ENCODE measurements at regions not wholly inside any gene's neighbourhood (a gene's known extent, or its start where the extent isn't known, plus 50 kb on each side); places are given as distances from the start of the nearest gene placed in this dataset.

- H3K9me3 ChIP-seq (ENCODE audit: severe bottlenecking), result no peaks in the 10 kb centered on the region
- DNase-seq (ENCODE audit: low spot score), result no peak
- no peaks in the 10 kb centered on the region for H3K27me3 ChIP-seq (ENCODE audit: insufficient read depth, poor library complexity, severe bottlenecking)
- H3K4me3 ChIP-seq (ENCODE audit: severe bottlenecking), result no peak overlapping the region
- no peaks in the 10 kb centered on the region for H3K36me3 ChIP-seq (ENCODE audit: low read depth)
- no peak for ATAC-seq (ENCODE audit: low read depth)
- no peaks in the 10 kb centered on the region for H3K4me1 ChIP-seq (ENCODE audit: insufficient read depth, poor library complexity, severe bottlenecking)
- TF ChIP-seq, protein P1, sequence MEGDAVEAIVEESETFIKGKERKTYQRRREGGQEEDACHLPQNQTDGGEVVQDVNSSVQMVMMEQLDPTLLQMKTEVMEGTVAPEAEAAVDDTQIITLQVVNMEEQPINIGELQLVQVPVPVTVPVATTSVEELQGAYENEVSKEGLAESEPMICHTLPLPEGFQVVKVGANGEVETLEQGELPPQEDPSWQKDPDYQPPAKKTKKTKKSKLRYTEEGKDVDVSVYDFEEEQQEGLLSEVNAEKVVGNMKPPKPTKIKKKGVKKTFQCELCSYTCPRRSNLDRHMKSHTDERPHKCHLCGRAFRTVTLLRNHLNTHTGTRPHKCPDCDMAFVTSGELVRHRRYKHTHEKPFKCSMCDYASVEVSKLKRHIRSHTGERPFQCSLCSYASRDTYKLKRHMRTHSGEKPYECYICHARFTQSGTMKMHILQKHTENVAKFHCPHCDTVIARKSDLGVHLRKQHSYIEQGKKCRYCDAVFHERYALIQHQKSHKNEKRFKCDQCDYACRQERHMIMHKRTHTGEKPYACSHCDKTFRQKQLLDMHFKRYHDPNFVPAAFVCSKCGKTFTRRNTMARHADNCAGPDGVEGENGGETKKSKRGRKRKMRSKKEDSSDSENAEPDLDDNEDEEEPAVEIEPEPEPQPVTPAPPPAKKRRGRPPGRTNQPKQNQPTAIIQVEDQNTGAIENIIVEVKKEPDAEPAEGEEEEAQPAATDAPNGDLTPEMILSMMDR (IDR thresholded peaks at IDR 0.05; ENCODE audit: poor library complexity, severe bottlenecking), result no peak
- no peak overlapping the region for H3K27ac ChIP-seq (ENCODE audit: poor library complexity, severe bottlenecking)
Observed at GRCh38 chr1:25018110-25018735, 88.1 kb upstream of the RUNX3 start.

GRCh38 chr1:25017436-25018109, 87.5 kb upstream of the RUNX3 start:
- H3K4me1 ChIP-seq (ENCODE audit: insufficient read depth, poor library complexity, severe bottlenecking), result no peaks in the 10 kb centered on the region
- no peaks in the 10 kb centered on the region for H3K9me3 ChIP-seq (ENCODE audit: severe bottlenecking)
- H3K27ac ChIP-seq (ENCODE audit: poor library complexity, severe bottlenecking), result no peak overlapping the region
- ATAC-seq (ENCODE audit: low read depth) (no peak), DNase-seq (ENCODE audit: low spot score) (no peak)
- no peak overlapping the region for H3K4me3 ChIP-seq (ENCODE audit: severe bottlenecking)
- H3K27me3 ChIP-seq (ENCODE audit: insufficient read depth, poor library complexity, severe bottlenecking), result no peaks in the 10 kb centered on the region
- TF ChIP-seq, protein P1 (IDR thresholded peaks at IDR 0.05; ENCODE audit: poor library complexity, severe bottlenecking), result no peak
- H3K36me3 ChIP-seq (ENCODE audit: low read depth), result no peaks in the 10 kb centered on the region

- no peaks in the 10 kb centered on the region for H3K9me3 ChIP-seq (ENCODE audit: severe bottlenecking)
- no peak for ATAC-seq (ENCODE audit: low read depth)
- no peak overlapping the region for H3K27ac ChIP-seq (ENCODE audit: poor library complexity, severe bottlenecking)
Observed at GRCh38 chr1:25012966-25013962, 83.2 kb upstream of the RUNX3 start.

GRCh38 chr1:25011943-25012638, 82.0 kb upstream of the RUNX3 start:
- H3K27me3 ChIP-seq (ENCODE audit: insufficient read depth, poor library complexity, severe bottlenecking), result no peaks in the 10 kb centered on the region
- no peak overlapping the region for H3K4me3 ChIP-seq (ENCODE audit: severe bottlenecking)
- DNase-seq (ENCODE audit: low spot score) (no peak), ATAC-seq (ENCODE audit: low read depth) (no peak)
- no peaks in the 10 kb centered on the region for H3K36me3 ChIP-seq (ENCODE audit: low read depth)
- no peaks in the 10 kb centered on the region for H3K9me3 ChIP-seq (ENCODE audit: severe bottlenecking)
- H3K4me1 ChIP-seq (ENCODE audit: insufficient read depth, poor library complexity, severe bottlenecking), result no peaks in the 10 kb centered on the region
- TF ChIP-seq, protein P1 (IDR thresholded peaks at IDR 0.05; ENCODE audit: poor library complexity, severe bottlenecking), result no peak
- H3K27ac ChIP-seq (ENCODE audit: poor library complexity, severe bottlenecking), result no peak overlapping the region

More at GRCh38 chr1:25012966-25013962, 83.2 kb upstream of the RUNX3 start:
- no peak overlapping the region for H3K4me3 ChIP-seq (ENCODE audit: severe bottlenecking)
- no peak for DNase-seq (ENCODE audit: low spot score)
- TF ChIP-seq, protein P1 (IDR thresholded peaks at IDR 0.05; ENCODE audit: poor library complexity, severe bottlenecking), result no peak
- no peaks in the 10 kb centered on the region for H3K27me3 ChIP-seq (ENCODE audit: insufficient read depth, poor library complexity, severe bottlenecking)
- no peaks in the 10 kb centered on the region for H3K36me3 ChIP-seq (ENCODE audit: low read depth)
- H3K4me1 ChIP-seq (ENCODE audit: insufficient read depth, poor library complexity, severe bottlenecking), result no peaks in the 10 kb centered on the region

Measured in RWPE2 (cell line).